Daoy (cell line): ENCODE measurements at regions not wholly inside any gene's neighbourhood (a gene's known extent, or its start where the extent isn't known, plus 50 kb on each side); places are given as distances from the start of the nearest gene placed in this dataset.
"Not testable (repeated sequence)": the region's sequence is repeated elsewhere in the genome, so short reads cannot be mapped to it uniquely, and the experiment has no call there.

Source experiments
- DNase-seq: peaks from one replicate; pipeline ENCODE4 v3.0.0-alpha.2; 2015; ENCODE audit warnings: low read depth

- no peak for DNase-seq
Observed at GRCh38 chr2:220696280-220696669, 875.8 kb downstream of the EPHA4 start.

DNA sequence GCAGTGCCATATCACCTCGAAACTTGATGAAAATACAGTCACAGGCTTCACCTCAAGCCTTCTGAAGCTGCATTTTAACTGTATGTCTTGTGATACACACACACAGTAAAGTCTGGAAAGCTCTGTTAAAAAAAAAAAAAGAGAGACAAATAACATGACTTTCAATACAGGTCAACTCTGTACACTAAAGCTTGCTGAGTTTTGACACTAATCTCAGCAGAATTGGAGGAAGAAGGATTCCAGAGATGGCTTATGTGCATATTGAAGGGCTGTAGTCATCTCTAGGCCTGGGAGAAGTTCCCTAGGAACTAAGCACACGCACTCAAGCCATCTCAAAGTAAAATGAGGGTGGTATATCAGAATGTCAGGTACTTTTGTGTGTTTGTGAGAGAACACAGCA lies 875.1 kb downstream of the EPHA4 start:
- no peak for DNase-seq

GRCh38 chr2:220701115-220701514 lies 871.0 kb downstream of the EPHA4 start:
- no peak for DNase-seq

DNA sequence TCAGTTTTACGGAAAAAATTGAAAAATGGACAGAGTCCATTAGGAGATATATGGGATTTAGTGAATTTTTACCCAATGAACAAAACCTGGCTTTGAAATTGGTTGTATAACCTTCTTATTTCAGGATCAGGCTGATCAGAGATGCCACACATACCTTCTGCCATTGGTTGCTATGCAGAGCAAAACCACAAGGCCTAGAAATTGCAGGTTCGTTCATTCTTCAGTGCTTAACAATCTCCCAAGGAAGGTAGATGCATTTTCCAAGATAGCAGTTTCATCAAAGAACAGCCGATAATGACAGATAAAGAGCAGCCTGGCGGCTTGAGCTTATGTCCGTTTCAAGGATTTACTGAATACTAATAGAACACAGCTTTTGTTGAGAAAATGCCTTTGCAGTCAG lies 868.8 kb downstream of the EPHA4 start:
- DNase-seq: peak; percentile 5

DNA sequence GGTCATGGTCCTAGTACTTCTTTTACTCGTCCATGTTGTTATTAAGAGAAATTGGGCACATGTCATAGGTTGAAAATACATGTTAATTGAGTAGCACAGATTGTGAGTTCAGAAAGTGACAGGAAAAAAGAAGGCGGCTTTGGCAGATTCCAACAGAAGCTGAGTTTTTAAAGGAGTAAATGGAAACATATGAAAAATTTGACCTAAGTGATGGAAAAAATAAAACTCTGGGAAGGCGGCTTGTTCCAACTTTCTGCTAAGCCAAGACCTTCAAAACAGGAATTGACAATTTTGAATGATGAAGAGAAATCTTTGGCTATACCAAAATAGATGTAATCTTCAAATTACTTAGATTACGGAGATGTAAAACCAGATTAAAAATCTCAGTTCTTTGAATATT lies 868.0 kb downstream of the EPHA4 start:
- DNase-seq: no peak

DNA sequence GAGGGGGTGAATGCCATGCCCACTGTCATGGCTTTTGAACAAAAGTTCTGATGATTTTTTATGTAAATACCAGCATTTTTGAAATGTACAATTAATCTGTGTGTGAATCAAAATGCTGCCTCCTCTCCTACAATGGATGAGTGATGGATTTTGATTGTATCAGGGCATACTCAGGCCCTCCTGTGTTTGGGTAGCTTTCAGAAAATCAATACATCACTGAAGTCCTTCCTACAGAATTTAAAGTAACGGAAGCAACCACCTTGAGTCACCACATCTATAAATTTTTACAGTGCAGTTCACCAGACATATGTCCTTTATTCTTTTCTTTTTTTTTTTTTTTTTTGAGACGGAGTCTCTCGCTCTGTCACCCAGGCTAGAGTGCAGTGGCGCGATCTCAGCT lies 867.3 kb downstream of the EPHA4 start:
- no peak for DNase-seq

- DNase-seq: no peak
Observed at GRCh38 chr2:220705678-220706077, 866.4 kb downstream of the EPHA4 start.

DNA sequence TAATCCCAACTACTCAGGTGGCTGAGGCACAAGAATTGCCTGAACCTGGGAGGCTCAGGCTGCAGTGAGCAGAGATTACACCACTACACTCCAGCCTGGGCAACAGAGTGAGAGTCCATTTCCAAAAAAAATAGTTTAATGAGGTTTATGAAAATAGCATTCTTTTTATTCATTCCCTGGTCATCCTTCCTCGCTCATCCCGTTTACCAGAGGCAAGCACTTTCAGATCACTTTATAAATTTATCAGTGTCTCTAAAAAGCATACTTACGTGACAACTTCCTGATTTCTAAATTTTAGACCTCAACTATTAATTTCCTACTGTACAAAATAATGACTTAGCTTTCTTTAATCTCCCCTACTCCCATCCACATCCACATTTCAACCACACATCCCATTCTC lies 864.8 kb downstream of the EPHA4 start:
- DNase-seq: no peak

DNA sequence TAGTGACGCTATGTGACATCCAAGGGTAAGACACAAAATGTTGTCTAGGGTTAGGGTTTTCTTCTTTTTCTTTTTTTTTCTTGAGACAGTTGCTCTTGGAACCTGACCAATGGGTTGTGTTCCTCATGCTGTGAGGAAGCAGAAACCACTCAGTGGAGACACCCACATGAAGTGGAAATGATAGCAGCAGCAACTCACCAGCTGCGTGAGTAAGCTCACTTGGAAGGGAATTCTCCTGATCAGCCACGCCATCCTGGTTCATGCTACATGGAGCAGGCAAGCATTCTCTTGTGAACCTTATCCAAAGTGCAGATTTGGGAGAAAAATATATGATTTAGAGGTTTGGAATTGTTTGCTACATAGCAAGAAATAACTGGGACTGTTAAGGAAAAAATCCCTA lies 863.7 kb downstream of the EPHA4 start:
- peak; percentile 17 for DNase-seq

DNA sequence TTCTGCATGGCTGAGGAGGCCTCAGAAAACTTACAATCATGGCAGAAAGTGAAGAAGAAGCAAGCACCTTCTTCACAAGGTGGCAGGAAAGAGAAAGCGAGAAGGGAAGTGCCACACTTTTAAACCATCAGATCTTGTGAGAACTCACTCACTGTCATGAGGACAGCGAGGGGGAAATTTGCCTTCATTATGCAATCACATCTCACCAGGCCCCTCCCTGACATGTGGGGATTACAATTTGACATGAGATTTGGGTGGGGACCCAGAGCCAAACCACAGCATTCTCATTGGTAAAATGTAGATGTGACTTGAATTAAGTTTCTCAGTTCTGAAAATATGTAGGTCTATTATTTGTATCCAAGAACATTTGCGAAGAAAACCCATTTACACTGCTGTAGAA lies 854.8 kb downstream of the EPHA4 start:
- DNase-seq: no peak

- DNase-seq: no peak
Observed at GRCh38 chr2:220736778-220737177, 835.3 kb downstream of the EPHA4 start.

DNA sequence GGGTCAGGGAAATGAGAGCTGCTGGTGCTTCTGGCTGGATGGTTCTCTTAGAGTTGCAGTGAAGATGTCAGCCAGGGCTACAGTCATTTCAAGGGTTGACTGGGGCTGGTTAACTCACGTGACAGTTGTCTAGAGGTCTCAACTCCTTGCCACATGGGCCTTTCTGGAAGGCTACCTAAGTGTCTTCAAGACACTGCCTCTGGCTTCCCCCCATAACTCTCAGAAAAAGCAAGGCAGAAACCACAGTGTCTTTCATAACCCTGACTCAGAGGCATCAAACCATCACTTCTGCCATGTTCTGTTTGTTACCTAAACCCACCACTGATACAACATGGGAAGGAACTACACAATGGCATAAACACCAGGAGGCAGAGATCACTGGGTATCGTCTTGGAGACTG lies 828.9 kb downstream of the EPHA4 start:
- DNase-seq: no peak

DNA sequence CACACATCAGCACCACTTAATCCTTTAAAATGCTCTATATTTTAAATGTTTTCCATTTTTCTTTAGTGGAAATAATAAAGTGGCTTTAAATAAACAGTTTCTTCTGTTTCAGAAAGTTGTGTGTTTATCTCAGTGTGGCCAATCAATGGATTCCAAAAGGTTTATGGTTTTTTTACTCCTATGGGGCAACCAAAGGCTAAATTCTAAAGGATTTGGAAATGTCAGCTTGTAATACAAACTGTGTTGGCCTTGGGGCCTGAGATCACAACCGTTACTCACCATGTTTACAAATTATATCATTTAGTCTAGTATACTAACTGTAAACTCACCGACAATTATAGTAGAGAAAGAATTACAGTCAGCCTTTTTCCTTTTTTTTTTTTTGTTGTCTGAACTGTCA lies 827.2 kb downstream of the EPHA4 start:
- DNase-seq: no peak

GRCh38 chr2:220745682-220746081 lies 826.4 kb downstream of the EPHA4 start:
- DNase-seq: no peak

GRCh38 chr2:220747736-220748135 lies 824.4 kb downstream of the EPHA4 start:
- DNase-seq: no peak

GRCh38 chr2:220748875-220749479 lies 823.1 kb downstream of the EPHA4 start:
- DNase-seq: no peak

- DNase-seq: no peak
Observed at GRCh38 chr2:220753486-220753885, 818.6 kb downstream of the EPHA4 start.

DNA sequence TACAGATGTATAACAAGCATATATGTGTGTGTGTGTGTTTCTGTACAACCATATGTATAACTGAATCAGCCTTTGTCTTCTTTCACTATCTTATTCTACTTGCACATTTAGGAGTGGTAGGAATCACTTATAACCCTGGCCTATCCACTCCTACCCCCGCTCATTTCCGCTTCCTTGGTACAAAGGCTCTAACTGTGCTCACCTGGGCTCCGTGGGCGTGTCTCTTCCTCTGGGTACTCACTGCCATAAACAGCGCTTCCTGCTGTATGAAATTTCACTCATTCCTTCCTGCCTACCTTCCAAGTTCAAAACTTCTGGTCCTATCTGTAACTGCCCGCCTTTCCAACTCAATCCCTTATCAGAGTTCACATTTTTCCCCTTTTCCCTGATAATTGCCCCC lies 815.5 kb downstream of the EPHA4 start:
- DNase-seq: no peak

- not testable (repeated sequence) for DNase-seq
Observed at GRCh38 chr2:220758376-220758775, 813.7 kb downstream of the EPHA4 start.

GRCh38 chr2:220764171-220764570 lies 807.9 kb downstream of the EPHA4 start:
- DNase-seq: no peak

- no peak for DNase-seq
Observed at GRCh38 chr2:220767591-220768255, 804.4 kb downstream of the EPHA4 start.

DNA sequence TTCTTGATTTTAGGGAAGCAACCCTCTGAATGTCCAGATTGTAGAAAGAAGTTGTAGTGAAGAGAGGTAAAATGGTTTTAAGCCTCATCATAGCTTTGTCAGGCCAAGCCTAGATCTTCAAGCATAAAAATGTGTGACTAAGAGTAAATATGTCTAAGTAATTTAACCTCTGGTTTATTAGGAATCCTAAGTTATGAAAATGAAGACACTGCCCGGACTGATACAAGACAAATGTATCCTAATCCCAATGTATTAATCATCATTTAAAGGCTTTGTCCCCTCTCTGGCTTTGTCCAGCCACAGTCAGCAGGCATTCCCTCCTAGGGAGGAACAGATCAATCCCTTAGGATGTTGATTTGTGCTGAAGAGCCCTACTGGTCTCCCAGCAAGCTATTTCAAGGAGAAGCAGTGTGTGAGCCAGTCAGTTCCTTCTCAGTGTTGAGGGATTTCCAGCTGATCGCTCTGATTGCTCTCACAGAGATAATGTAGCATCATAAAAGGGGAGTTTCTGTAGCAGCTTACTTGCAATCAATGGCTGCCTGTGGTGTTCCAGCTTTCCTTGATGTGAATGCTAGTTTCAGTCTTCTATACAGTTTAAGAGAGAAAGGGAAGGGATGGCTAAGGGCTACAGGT lies 796.1 kb downstream of the EPHA4 start:
- DNase-seq: no peak

- DNase-seq: not testable (repeated sequence)
Observed at GRCh38 chr2:220779076-220779475, 793.0 kb downstream of the EPHA4 start.

GRCh38 chr2:220779511-220779910 lies 792.6 kb downstream of the EPHA4 start:
- DNase-seq: no peak
